Neural progenitor cell (in vitro differentiated cells): ENCODE measurements at regions not wholly inside any gene's neighbourhood (a gene's known extent, or its start where the extent isn't known, plus 50 kb on each side); places are given as distances from the start of the nearest gene placed in this dataset.

Experiments
- EZH2 ChIP-seq: fragments of 200-600 bp; sonication (generic); IDR thresholded peaks from 2 replicates; pipeline ENCODE4 v1.6.1; 2017; ENCODE audit warnings: antibody characterized with exemption, mild to moderate bottlenecking, moderate library complexity
- TF ChIP-seq, protein P1 (sequence below): fragments of 200-600 bp; sonication (generic); IDR thresholded peaks from 2 replicates; pipeline ENCODE4 v1.5.1; 2017; ENCODE audit warnings: antibody characterized with exemption, mild to moderate bottlenecking

DNA sequence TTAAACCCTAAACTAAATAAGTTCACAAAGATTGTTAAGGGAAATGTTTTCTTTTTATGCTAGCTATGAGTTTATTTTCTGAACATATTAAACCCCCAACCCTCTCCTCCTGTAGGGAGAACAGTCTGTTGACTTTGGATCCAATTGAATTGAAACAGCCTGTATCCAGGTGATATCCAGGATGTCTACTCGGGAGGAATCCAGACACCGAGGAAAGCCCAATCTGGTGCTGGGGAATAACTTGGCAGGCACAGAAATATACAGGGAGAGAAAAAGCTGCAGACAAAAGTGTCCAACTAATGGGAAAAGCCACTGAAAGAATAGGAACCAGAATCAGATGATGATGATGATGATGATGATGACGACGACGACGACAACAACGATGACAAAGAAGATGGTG, 93.9 kb upstream of the API5 start:
- TF ChIP-seq, protein P1, sequence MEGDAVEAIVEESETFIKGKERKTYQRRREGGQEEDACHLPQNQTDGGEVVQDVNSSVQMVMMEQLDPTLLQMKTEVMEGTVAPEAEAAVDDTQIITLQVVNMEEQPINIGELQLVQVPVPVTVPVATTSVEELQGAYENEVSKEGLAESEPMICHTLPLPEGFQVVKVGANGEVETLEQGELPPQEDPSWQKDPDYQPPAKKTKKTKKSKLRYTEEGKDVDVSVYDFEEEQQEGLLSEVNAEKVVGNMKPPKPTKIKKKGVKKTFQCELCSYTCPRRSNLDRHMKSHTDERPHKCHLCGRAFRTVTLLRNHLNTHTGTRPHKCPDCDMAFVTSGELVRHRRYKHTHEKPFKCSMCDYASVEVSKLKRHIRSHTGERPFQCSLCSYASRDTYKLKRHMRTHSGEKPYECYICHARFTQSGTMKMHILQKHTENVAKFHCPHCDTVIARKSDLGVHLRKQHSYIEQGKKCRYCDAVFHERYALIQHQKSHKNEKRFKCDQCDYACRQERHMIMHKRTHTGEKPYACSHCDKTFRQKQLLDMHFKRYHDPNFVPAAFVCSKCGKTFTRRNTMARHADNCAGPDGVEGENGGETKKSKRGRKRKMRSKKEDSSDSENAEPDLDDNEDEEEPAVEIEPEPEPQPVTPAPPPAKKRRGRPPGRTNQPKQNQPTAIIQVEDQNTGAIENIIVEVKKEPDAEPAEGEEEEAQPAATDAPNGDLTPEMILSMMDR: no peak
- no peak for TF ChIP-seq EZH2
